ENCODE measurements at regions not wholly inside any gene's neighbourhood (a gene's known extent, or its start where the extent isn't known, plus 50 kb on each side); places are given as distances from the start of the nearest gene placed in this dataset.

- BruUV-seq (replicated peaks), result no TSS peak
- TF ChIP-seq CTCF (IDR thresholded peaks at IDR 0.05; ENCODE audit: extremely low read depth in 1 of 2, insufficient read depth in 1 of 2, low read depth in 1 of 2, low read length in 2 of 2) (no peak), JUN (IDR thresholded peaks at IDR 0.05; ENCODE audit: borderline replicate concordance, insufficient read depth, insufficient read length, low read depth) (no peak), GATA2 (IDR thresholded peaks at IDR 0.05; ENCODE audit: insufficient read depth, insufficient read length, low read depth, low read length) (no peak), FOS (IDR thresholded peaks at IDR 0.05; ENCODE audit: borderline replicate concordance, insufficient read depth, low read length) (no peak), POLR2A (IDR thresholded peaks at IDR 0.05; ENCODE audit: low read depth, low read length) (no peak), MAX (IDR thresholded peaks at IDR 0.05; ENCODE audit: insufficient read depth, insufficient read length) (no peak), POLR2AphosphoS5 (IDR thresholded peaks at IDR 0.05; ENCODE audit: insufficient read depth, low read depth, low read length) (no peak), EZH2 (IDR thresholded peaks at IDR 0.05; ENCODE audit: borderline replicate concordance, low read depth, low read length, severe bottlenecking) (no peak), MYC (IDR thresholded peaks at IDR 0.05; ENCODE audit: low read depth, low read length) (no peak)
- Histone ChIP-seq H3K79me2 (ENCODE audit: control insufficient read depth, insufficient read depth, low read length) (no peaks in the 10 kb centered on the region), H4K20me1 (replicated peaks; ENCODE audit: control insufficient read depth, extremely low read depth, insufficient read depth, low read length) (no peaks in the 10 kb centered on the region), H3K9me3 (replicated peaks; ENCODE audit: control insufficient read depth, insufficient read depth, low read length) (no peaks in the 10 kb centered on the region), H3K4me1 (ENCODE audit: control insufficient read depth, extremely low read depth, insufficient read depth, low read length) (no peaks in the 10 kb centered on the region), H3K27me3 (ENCODE audit: control insufficient read depth in 2 of 2, insufficient read depth in 2 of 2, low read length in 2 of 2) (no peaks in the 10 kb centered on the region), H2AFZ (ENCODE audit: low read depth, low read length) (no peak overlapping the region), H3K36me3 (ENCODE audit: control insufficient read depth in 2 of 2, extremely low read depth in 1 of 2, insufficient read depth in 2 of 2, low read length in 2 of 2) (no peaks in the 10 kb centered on the region), H3K4me2 (ENCODE audit: insufficient read depth, low read length) (no peak overlapping the region), H3K9me1 (replicated peaks; ENCODE audit: control insufficient read depth, extremely low read depth, insufficient read depth, low read length) (no peaks in the 10 kb centered on the region), H3K9ac (replicated peaks; ENCODE audit: extremely low read depth, insufficient read depth, low read length) (no peak overlapping the region), H3K27ac (ENCODE audit: insufficient read depth, low read depth, low read length) (no peak overlapping the region), H3K4me3 (replicated peaks in 1 of 3; ENCODE audit: insufficient read depth in 1 of 3, low read depth in 1 of 3, low read length in 3 of 3) (no peak overlapping the region)
- ChIA-PET POLR2A (no interaction called here), CTCF (no interaction called here)
- FAIRE-seq (no peak), DNase-seq (ENCODE audit: low read depth, low spot score) (no peak)
- dilution Hi-C loops (cut with MboI; ENCODE audit: extremely low pct_ligation_motif_present, low sequenced_read_pairs), result no loop called here
- intact Hi-C loops (cut with micrococcal nuclease), result no loop called here
Observed at GRCh38 chr12:115325858-115326257, 641.9 kb upstream of the TBX3 start.

All from endothelial cell of umbilical vein (primary cell).